ENCODE measurements at regions not wholly inside any gene's neighbourhood (a gene's known extent, or its start where the extent isn't known, plus 50 kb on each side); places are given as distances from the start of the nearest gene placed in this dataset.

DNA sequence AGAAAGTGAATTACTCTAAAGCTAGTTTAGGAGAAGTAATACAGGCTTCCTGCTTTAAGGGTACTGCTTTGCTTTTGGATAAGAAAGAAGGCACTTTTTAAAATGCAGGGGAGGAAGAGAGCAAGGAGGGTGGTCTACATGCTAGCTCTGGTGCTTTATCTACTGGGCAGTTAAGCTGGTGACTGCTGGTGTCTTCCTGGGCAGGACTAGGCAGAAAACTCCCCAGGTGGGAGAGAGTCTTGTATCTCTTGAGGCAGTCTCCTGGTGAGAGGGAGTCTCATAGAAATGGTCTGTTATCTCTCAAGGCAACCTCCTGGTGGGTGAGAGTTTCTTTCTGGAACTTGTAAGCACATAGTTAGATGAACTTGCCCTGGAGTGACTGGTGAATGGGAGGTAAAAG lies 953.9 kb upstream of the GOT2 start:
- H3K4me1 ChIP-seq = no peaks in the 10 kb centered on the region
- TF ChIP-seq, protein P1, sequence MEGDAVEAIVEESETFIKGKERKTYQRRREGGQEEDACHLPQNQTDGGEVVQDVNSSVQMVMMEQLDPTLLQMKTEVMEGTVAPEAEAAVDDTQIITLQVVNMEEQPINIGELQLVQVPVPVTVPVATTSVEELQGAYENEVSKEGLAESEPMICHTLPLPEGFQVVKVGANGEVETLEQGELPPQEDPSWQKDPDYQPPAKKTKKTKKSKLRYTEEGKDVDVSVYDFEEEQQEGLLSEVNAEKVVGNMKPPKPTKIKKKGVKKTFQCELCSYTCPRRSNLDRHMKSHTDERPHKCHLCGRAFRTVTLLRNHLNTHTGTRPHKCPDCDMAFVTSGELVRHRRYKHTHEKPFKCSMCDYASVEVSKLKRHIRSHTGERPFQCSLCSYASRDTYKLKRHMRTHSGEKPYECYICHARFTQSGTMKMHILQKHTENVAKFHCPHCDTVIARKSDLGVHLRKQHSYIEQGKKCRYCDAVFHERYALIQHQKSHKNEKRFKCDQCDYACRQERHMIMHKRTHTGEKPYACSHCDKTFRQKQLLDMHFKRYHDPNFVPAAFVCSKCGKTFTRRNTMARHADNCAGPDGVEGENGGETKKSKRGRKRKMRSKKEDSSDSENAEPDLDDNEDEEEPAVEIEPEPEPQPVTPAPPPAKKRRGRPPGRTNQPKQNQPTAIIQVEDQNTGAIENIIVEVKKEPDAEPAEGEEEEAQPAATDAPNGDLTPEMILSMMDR (IDR thresholded peaks at IDR 0.05) = no peak
- TF ChIP-seq EP300 (IDR thresholded peaks at IDR 0.05) (no peak), POLR2AphosphoS5 (IDR thresholded peaks at IDR 0.05) (no peak), POLR2A (IDR thresholded peaks at IDR 0.05) (no peak)

DNA sequence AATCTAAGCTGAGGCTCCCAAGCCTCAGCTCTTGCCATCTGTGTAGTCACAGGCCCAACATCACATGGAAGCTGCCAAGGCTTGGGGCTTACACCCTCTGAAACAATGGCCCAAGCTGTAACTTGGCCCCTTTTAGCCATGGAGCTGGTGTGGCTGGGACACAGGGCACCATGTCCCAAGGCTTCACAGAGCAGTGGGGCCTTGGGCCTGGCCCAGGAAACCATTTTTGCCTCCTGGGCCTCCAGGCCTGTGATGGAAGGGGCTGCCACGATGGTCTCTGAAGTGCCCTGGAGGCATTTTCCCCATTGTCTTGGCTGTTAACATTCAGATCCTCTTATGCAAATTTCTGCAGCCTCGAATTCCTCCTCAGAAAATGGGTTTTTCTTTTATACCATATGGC lies 952.3 kb upstream of the GOT2 start:
- Histone ChIP-seq H3K27me3 (no peaks in the 10 kb centered on the region), H3K4me3 (no peak overlapping the region), H3K4me1 (no peaks in the 10 kb centered on the region), H3K36me3 (no peaks in the 10 kb centered on the region), H3K27ac (no peak overlapping the region), H3K9me3 (no peaks in the 10 kb centered on the region)
- no peak for TF ChIP-seq POLR2A (IDR thresholded peaks at IDR 0.05)
- TF ChIP-seq POLR2AphosphoS5 (IDR thresholded peaks at IDR 0.05) = no peak
- TF ChIP-seq, protein P1 (IDR thresholded peaks at IDR 0.05) = no peak
- TF ChIP-seq EP300 (IDR thresholded peaks at IDR 0.05) = no peak
- WGBS = 73% methylated on average over 2 of the region's 2 CpGs
- no peak for DNase-seq (ENCODE audit: low spot score in 2 of 2)

More for the DNA sequence above, 953.9 kb upstream of the GOT2 start:
- Histone ChIP-seq H3K4me3 (no peak overlapping the region), H3K27me3 (no peaks in the 10 kb centered on the region), H3K9me3 (no peaks in the 10 kb centered on the region), H3K36me3 (no peaks in the 10 kb centered on the region), H3K27ac (no peak overlapping the region)
- no peak for DNase-seq (ENCODE audit: low spot score in 2 of 2)

- H3K4me1 ChIP-seq = no peaks in the 10 kb centered on the region
- TF ChIP-seq, protein P1 (IDR thresholded peaks at IDR 0.05) = no peak
- TF ChIP-seq POLR2A (IDR thresholded peaks at IDR 0.05) = no peak
- TF ChIP-seq EP300 (IDR thresholded peaks at IDR 0.05) = no peak
- TF ChIP-seq POLR2AphosphoS5 (IDR thresholded peaks at IDR 0.05) = no peak
- H3K4me3 ChIP-seq = no peak overlapping the region
- no peak overlapping the region for H3K27ac ChIP-seq
- no peaks in the 10 kb centered on the region for H3K9me3 ChIP-seq
- H3K36me3 ChIP-seq = no peaks in the 10 kb centered on the region
- no peak for DNase-seq (ENCODE audit: low spot score in 2 of 2)
- no peaks in the 10 kb centered on the region for H3K27me3 ChIP-seq
Measured at GRCh38 chr16:59684911-59685310, 950.8 kb upstream of the GOT2 start.

GRCh38 chr16:59683709-59684108 lies 949.6 kb upstream of the GOT2 start:
- TF ChIP-seq EP300 (IDR thresholded peaks at IDR 0.05) = no peak
- TF ChIP-seq POLR2A (IDR thresholded peaks at IDR 0.05) = no peak
- no peaks in the 10 kb centered on the region for H3K27me3 ChIP-seq
- DNase-seq (ENCODE audit: low spot score in 2 of 2) = no peak
- H3K27ac ChIP-seq = no peak overlapping the region
- H3K4me1 ChIP-seq = no peaks in the 10 kb centered on the region
- no peaks in the 10 kb centered on the region for H3K9me3 ChIP-seq
- H3K36me3 ChIP-seq = no peaks in the 10 kb centered on the region
- H3K4me3 ChIP-seq = no peak overlapping the region
- WGBS = 92% methylated on average over 1 of the region's 1 CpG

DNA sequence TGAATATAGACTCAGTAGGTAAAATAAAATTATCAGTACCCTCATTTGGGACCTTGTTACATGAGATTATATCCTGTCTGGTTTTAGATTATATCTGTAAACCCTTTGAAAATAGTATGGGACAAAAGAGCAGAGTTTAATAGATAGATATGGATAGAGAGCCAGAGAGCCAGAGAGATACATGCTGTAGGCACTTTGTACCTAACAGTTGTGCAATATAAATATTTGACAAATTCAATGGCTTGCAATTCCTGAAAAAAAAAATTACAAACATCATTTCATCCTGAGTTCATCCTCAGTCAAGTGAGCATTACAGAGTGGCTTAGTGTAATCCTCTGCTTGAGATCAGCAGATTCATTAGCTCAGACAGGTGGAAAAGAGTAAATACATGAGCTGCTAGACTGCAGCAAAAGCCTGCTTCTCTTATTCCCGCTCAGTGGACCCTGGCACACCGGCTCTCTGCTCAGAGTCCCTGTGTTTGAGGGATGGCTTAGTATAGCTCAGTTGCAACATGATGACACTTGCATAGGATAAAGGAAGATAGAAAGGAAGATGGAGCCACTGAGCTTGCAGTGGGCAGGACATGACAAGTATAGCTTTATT lies 931.6 kb upstream of the GOT2 start:
- no peaks in the 10 kb centered on the region for H3K27me3 ChIP-seq
- H3K27ac ChIP-seq = no peak overlapping the region
- H3K9me3 ChIP-seq = no peaks in the 10 kb centered on the region
- no peak overlapping the region for H3K4me3 ChIP-seq
- H3K4me1 ChIP-seq = no peaks in the 10 kb centered on the region
- no peaks in the 10 kb centered on the region for H3K36me3 ChIP-seq
- DNase-seq (ENCODE audit: low spot score in 2 of 2) = no peak
- 96% methylated on average over 2 of the region's 2 CpGs for WGBS
- TF ChIP-seq POLR2A (IDR thresholded peaks at IDR 0.05) (no peak), EP300 (IDR thresholded peaks at IDR 0.05) (no peak), POLR2AphosphoS5 (IDR thresholded peaks at IDR 0.05) (no peak)
- TF ChIP-seq, protein P1 (IDR thresholded peaks at IDR 0.05) = no peak

- TF ChIP-seq, protein P1 (IDR thresholded peaks at IDR 0.05) = no peak
- Histone ChIP-seq H3K27me3 (no peaks in the 10 kb centered on the region), H3K4me3 (no peak overlapping the region), H3K27ac (no peak overlapping the region), H3K9me3 (no peaks in the 10 kb centered on the region), H3K36me3 (no peaks in the 10 kb centered on the region), H3K4me1 (peaks cover 5% of the 10 kb centered on the region)
- no peak for DNase-seq (ENCODE audit: low spot score in 2 of 2)
- 74% methylated on average over 3 of the region's 3 CpGs for WGBS
Measured at GRCh38 chr16:59658572-59658971, 924.5 kb upstream of the GOT2 start.
